ENCODE measurements at regions not wholly inside any gene's neighbourhood (a gene's known extent, or its start where the extent isn't known, plus 50 kb on each side); places are given as distances from the start of the nearest gene placed in this dataset.
"Not testable (repeated sequence)": the region's sequence is repeated elsewhere in the genome, so short reads cannot be mapped to it uniquely, and the experiment has no call there.

DNA sequence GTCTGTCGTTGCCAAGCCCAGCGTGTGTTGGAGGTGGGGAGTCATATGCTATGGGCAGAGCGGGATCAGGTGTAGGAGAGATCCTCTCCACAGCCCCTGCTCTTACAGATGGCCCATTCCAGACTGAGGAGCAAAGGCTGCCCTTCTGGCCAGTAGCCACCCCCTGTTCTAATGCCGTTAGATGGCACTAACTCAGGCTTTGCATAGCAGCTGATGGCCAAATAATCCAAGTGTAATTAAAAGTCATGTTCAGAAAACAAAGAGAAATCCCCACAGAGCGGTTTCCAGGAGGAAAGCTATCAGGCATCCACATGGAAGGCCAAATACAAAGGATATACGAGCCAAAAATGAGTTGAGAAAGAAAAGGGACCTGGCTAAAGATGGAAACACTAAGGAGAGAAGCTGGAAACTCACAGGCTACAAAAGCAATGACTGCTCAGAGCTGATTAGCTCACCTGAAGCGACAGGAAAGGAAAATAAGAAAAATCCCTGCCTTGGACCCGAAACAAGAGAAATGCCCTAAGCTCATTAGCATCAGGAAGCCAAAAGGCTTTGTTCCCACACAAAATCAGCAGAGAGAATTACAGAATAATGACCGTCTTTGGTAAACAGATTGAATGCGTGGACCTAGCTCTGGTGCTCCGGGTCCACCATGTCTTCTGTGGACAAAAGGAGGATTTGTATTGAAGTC, 1002.4 kb upstream of the KLHL29 start:
- peak; percentile 5 for DNase-seq

DNA sequence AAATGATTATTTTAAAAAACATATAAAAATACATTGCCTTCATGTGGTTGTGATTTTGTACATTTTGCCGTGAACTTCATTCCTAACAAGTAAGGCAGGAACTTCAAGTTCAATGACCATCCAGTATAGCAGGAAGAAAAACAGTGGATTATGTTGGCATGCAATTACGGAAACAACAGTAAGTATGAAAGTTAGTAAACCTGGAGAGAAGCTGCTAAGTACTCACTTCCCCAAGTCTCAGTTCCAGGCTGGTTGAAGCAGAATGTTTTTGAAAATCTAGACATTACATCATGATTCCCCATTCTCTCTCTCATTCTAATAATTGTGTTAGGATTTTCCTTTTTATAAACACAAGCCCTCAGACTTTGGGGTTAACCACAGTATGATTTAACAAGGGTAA, 987.1 kb upstream of the KLHL29 start:
- no peak for DNase-seq

DNA sequence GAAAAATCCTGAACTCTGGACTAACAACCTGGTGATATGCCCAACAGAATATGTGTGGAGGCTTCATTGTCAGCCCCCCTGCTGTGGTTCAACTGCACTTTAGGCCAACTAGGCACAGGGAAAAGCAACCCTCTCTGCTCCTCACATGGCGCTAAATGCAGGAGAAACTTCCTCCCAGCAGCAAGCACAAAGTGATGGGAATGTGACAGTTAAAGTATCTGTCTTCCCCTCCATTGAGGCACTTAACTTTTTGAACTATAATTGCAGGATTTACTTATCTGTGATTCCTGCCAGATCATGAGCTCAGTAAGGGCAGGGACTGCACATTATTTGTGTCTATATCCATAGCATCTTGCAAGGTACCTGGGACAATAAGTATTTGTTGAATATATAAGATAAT, 981.2 kb upstream of the KLHL29 start:
- no peak for DNase-seq

DNA sequence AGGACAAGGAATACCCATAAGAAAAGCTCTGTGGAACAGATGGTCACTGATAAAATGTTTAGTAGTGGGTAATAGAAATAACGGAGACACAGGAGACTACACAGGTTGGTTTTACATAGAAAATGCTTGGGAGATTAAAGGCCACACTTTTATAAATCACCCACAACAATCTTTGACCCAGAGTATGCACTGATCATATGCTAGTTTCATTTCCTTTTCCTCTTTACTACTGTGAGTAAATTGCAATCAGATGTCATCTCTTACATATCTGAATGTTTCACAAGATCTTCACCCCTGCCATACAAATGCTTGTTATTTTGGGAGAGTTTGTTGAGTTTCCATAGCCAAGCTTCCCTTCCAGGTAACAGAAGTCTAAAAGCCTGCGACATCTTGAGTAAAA, 978.4 kb upstream of the KLHL29 start:
- no peak for DNase-seq

DNA sequence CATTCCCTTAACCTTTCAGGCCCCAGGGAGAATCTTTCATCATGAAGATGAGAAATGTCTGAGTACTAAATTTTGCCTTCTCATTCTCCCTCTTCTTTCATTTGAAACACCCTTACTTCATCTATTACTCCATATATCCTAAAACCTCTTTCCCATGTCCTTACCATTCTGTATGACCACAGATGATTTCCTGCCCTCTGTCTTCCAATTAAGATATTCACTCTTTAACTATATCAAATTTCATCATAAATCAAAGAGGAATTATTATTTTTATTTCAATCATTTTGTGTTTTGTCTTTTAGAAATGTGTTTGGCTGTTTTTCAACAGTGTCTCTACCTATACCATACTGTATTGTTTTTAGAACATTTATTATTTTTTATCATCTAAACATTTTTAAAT, 964.9 kb upstream of the KLHL29 start:
- DNase-seq = no peak

DNA sequence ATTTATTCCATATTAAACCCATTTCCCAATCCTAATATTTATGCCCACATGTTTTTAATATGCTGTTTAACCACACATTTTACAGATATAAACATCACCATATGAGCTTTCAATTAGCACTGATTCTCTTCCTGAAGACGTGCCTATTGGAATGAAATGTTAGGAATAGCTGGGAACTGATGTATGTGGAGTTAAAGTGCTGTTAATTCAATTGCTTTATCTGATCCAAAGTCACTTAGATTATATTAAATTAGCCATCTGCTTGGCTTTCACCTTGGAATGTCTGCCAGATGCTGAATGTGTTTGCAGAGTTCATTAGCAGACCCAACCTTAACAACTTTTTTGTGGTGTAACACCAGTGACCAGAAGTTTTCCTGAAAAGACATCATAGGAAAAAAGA, 942.9 kb upstream of the KLHL29 start:
- DNase-seq = no peak

DNA sequence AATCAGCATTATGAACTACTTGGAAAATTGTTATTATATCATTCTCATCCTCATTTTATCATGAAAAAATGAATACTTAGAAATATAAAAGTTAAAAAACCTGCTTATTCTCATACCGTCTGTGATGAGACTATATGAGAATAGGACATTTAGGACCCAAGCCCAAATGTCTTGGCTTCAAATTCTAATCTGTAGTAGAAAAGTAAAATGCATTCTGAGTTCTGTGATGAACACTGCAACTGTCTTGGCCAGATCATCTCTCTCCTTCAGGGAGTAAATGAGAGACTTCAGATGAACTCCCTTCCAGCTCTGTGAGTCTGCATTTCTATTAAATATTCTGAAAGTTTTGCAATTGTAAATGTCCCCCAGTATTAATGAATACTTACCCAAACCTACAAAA, 940.7 kb upstream of the KLHL29 start:
- no peak for DNase-seq

DNA sequence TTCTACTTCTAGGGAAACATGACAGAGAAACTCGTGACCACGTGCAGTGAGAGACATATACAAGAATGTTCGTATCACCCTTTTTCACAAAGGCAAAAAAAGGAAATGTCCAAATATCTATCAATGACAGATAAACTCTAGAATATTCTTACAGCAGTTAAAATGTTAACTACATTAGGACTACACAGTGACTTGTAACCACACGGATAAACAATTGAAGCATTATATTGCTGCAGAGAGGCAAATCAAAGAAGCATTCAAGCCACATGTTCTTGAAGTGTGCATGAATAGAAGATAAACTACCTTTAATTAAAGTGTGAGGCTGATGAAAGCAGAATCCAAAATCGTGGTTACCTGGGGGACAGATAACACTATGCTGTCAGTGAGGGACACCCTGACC, 935.3 kb upstream of the KLHL29 start:
- DNase-seq = no peak

DNA sequence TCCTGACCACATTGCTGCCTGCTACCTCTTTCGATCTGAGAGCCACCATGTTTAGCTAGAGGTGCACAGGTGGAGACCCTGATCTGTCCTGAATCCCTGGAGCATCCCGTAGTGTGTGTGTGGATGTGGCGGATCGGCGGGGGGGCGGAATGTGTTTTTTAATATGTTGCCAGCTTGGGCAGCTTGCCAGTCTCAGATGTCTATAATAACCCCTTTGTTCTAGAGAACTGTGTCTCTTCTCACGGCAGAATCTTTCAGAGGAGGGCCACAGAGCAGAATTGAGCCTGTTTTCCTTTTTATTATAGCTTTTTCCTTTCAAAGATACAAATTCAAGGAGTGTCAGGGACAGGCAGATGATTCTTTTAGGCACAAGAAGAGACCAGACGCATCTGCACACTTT, 934.1 kb upstream of the KLHL29 start:
- peak; percentile 15 for DNase-seq

DNA sequence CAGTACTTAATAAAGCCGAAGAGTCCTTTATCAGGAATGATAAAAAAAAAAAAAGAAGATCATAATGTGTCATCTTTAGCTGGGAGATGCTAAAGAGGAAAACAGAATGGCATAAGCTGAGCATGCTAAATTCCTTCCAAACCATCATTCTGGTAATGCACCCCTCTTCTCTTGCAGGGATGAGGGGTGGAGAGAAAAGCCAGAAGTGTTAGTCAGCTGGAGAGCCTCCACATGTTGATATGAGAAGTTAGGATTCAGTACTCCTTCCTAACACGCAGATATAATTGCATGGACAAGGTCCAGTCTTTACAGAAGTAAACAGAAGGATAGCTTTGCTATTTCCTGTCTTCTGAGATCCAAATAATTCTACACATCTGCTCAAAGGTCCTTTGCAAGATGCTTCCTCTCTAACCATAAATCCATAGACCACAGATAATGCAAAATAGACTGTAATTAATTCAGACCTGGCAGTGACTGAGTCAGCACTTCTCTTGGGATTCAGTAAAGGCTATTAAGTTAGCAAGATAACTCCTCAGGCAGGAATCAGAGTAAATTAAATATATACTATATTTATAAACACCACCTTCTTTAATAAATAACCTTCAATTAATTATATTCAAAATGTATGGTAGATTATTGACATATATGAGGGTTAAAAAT, 930.0 kb upstream of the KLHL29 start:
- peak; percentile 47 for DNase-seq

DNA sequence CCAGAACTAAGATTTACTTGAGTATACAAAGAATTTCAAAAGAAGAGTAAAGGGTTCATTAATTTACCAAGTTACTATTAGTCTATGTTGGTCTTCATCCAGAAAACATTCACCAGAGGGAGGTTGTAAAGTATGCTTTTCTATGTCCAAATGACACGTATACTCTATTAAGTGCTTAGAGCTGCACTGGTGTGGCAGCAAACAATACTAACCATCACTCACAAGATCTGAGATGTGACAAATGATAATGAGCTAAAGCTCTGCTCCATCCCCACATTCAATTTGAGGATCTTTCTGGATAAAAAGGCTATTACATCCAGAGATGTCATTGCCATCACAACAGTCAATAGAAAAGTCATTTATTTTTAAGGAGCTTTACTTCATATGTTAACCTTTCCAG, 926.5 kb upstream of the KLHL29 start:
- no peak for DNase-seq

DNA sequence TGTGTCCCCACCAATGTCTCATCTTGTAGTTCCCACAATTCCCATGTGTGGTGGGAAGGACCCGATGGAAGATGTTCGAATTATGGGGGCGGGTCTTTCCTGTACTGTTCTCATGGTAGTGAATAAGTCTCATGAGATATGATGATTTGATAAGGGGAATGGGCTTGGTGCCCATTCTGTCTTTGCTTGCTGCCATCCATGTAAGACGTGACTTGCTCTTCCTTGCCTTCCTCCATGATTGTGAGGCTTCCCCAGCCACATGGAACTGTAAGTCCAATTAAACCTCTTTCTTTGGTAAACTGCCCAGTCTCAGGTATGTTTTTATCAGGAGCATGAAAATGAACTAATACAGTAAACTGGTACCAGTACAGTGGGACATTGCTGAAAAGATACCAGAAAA, 909.9 kb upstream of the KLHL29 start:
- not testable (repeated sequence) for DNase-seq

DNA sequence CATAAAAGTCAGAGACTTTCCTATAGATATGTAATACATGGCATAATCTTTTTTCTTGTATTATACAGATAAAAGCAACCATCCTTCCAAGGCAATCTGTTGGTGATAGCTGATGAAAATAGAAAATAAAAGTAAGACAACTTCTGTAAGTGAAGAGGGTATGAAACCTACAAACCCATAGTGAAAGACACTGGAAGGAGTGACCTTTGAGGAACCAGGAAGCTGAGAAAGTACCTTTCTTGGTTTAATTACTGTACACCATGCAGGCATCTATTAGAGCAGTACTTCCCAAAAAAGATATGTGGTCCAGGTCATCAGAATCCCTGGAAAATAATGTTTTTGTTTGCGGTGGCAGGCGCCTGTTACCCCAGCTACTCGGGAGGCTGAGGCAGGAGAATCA, 906.6 kb upstream of the KLHL29 start:
- DNase-seq = no peak

DNA sequence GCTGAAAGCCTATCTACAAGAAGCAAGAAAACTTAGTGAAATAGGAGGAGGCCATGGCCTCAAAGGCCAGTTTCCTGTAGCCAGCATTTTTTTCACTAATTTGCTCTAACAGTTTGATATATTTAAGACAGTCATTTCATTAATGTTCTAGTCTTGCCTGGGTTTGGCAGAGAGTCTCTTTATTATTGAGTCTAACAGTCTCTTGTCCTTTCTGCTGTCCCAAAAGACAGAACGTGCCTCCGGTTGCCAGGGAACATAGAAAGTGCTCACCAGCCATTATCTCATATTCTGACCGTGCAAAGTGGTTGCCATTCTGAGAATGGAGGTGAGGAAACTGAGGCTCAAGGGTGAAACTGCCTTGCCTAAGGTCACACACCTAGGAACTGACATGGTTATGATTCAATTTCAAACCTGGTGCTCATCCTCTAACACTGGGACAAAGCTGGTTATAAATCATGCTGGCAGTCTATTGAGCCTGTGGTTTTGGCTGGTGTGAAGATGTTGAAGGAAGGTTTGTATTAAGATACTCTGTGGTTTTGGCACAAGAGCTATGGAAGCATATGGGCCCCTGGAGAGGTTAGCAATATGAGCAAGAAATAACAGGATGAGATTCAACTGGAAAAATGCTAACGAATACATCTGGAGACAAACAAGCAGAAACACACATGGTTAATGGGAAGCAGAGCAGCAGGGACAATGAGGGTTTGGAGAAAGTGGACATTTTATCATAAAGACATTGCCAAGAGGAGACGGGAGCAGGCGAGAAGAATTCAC, 903.3 kb upstream of the KLHL29 start:
- peak; percentile 45 for DNase-seq

DNA sequence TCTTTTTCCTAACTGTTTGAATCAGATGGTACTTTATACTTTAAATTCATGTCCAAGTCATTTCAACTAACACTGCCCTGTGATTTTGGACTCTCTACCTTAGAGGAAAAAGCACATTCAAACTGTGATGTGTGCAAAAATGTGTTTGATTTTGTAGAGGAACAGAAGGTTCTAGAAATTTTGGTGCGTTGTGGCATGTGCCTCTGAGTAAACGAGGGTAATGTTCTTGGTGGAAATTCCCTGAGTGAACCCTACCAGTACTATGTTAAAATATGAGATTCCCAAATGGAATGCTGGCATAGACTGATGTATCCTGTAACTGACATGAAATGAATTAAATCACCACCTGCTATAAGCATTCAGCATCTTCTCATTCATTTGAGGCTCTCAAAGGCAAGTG, 901.9 kb upstream of the KLHL29 start:
- DNase-seq = no peak

DNA sequence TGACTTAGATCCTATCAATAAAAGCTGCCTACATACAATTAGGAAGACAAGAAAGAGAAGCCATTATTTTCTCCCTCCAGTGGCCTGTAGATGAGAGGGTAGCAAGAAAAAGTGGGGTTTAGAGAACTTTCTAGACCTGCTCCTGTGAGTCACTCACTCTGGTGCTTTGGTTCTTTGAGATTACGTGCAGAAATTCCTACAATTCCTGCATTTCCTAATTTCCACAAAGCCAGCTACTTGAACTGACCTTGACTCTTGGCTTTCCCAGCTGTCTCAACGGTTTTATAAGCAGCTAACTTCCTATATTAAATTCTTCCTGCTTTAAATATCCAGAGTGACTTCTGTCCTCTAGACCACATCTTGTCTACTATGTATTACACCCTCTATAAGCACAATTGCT, 899.5 kb upstream of the KLHL29 start:
- DNase-seq = no peak

DNA sequence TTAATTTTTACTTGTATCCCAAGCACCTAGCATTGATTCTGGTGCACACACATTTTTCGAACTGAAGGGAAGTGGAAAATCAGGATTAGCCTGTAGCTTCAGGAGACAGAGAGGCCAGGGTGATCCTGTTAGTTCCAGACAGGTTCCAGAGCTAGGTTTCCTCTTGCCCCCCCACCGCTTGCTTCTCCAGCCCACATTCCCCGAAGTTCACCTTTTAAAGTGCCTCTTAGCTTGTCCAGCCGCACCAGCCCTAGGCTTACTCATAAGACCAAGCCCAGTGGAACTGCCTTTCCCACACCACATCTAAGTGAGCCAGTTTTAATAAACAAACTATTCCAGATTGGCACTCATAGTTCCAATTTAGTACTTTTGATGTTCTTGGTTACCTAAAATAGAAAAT, 898.6 kb upstream of the KLHL29 start:
- no peak for DNase-seq

DNA sequence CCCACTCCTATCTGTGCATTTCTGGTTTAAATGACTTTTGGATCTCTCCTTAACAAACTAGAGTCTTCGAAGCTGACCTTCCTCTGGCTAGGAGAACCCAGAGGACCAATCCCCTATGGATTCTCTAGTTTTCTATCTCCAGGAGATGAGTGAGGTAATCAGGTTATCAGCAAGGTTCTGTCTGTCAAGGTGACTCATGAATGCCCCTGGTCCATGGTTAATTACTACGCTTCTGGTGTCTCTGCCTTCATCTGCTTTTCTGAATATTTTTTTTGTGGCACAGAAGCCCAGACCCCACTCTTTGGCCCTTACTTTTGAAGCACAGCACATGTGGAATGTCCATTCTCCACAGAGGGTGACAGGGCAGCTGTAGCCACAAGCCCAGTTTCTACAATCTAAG, 897.9 kb upstream of the KLHL29 start:
- no peak for DNase-seq

DNA sequence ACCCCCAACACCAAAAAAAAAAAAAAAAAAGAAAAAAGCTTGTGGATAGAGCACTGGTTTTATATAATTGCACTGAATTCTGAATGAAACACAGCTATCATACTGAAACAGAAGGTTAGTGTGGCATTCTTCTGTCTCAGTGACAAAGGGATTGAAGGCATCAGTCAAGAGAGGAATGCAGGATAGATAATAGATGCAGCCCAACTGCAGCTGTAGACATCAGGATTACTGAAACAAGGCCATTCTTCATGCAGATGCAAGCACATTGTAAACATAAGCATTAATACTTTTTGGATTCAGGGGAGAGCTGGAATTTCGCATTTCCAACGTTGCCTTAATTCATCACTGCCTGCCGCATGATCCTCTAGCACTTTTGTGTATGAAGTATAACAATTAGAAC, 897.4 kb upstream of the KLHL29 start:
- no peak for DNase-seq

DNA sequence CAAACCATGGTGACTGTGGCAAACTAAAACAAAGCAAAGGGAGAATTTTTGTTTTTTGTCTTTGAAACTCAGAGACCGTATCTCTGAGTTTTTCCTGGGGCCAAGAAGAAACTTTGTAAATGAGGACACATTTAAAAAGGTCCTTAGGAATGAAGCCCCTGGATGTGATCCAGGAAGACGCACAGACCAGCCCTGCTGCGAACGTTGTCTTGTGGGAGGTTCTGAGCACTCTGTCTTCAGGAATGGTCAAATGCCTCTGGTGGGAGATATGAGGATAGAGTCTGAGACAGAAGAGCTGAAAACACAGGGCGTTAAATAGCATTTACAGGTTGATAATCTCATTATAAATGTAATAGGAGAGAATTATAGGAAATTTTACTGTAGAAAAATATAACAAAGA, 893.5 kb upstream of the KLHL29 start:
- DNase-seq = no peak

DNA sequence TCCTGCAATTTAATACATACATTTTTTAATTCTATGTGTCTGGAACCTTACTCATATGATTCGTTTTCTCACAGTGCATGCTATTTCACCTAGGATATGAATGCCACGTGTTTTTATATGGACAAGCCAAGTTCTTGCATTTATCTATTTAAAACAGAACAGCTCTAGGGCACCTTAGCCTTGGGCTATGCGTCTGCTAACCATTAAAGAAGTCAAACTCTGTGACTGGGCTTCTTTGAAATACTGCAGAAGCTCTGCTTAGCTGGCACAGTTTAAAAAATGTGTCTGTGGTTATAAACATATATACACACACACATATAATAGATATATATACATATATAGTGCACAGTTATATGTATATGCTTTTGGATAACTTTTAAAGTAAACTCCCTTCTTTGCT, 890.8 kb upstream of the KLHL29 start:
- peak; percentile 19 for DNase-seq

DNA sequence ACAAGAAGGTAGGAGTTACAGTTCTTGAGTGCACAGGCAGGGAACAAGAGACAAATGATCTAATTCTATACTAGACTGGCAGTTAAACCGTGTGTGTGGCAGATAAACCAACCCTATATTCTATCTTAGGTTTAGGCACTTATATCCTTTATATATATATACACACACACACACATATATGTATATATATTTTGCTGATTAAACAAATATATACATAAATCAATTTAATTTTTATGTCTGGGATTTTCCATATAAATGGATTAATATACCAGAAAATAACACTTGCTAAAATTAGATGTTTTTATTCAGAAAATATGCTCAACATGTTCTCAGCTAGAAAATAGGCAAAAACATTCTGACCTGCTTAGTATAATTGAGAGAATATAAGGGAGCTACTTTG, 887.9 kb upstream of the KLHL29 start:
- DNase-seq = no peak

DNA sequence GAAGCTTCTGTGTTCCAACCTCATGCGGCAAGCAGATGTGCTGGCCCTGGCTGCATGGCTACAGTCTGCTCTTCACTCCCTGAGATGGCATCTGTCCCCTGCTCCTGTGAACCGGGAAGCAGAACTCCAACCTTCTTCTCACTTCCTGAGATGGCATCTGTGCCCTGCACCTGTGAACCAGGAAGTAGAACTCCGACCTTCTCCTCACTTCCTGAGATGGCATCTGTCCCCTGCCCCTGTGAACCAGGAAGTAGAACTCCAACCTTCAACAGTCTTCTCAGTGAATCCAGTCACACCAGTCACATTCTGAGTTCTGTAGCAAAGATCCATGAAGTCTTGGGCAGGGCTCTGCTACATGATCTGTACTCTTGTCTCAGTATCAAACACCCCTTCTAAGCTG, 887.2 kb upstream of the KLHL29 start:
- DNase-seq = no peak

All from tongue (tissue), 1 donor.